EL (cell line): ENCODE measurements at regions not wholly inside any gene's neighbourhood (a gene's known extent, or its start where the extent isn't known, plus 50 kb on each side); places are given as distances from the start of the nearest gene placed in this dataset.
"Not testable (repeated sequence)": the region's sequence is repeated elsewhere in the genome, so short reads cannot be mapped to it uniquely, and the experiment has no call there.

ENCODE experiments used
- DNase-seq: peaks from one replicate; pipeline ENCODE4 v3.0.0-alpha.2; 2016

- not testable (repeated sequence) for DNase-seq
Observed at GRCh38 chr5:118462276-118462675, 526.1 kb downstream of the DTWD2 start.

GRCh38 chr5:118461436-118461835, 526.9 kb downstream of the DTWD2 start:
- DNase-seq: no peak

GRCh38 chr5:118459490-118459889, 528.9 kb downstream of the DTWD2 start:
- DNase-seq: no peak

GRCh38 chr5:118456085-118456484, 532.3 kb downstream of the DTWD2 start:
- DNase-seq: no peak

- no peak for DNase-seq
Observed at GRCh38 chr5:118451697-118452247, 536.6 kb downstream of the DTWD2 start.

GRCh38 chr5:118450554-118451332, 537.6 kb downstream of the DTWD2 start:
- no peak for DNase-seq

- DNase-seq: peak; percentile 12
Observed at GRCh38 chr5:118447350-118447749, 541.0 kb downstream of the DTWD2 start.

GRCh38 chr5:118441956-118442355, 546.4 kb downstream of the DTWD2 start:
- DNase-seq: no peak

GRCh38 chr5:118441034-118441433, 547.3 kb downstream of the DTWD2 start:
- DNase-seq: no peak

- DNase-seq: no peak
Observed at GRCh38 chr5:118440496-118440895, 547.9 kb downstream of the DTWD2 start.

- peak; percentile 13 for DNase-seq
Observed at GRCh38 chr5:118439831-118440230, 548.5 kb downstream of the DTWD2 start.

GRCh38 chr5:118435131-118435530, 553.2 kb downstream of the DTWD2 start:
- peak; percentile 9 for DNase-seq

GRCh38 chr5:118434522-118434921, 553.8 kb downstream of the DTWD2 start:
- no peak for DNase-seq

- DNase-seq: no peak
Observed at GRCh38 chr5:118430076-118430475, 558.3 kb downstream of the DTWD2 start.

GRCh38 chr5:118407958-118408357, 580.4 kb downstream of the DTWD2 start:
- no peak for DNase-seq

- peak; percentile 3 for DNase-seq
Observed at GRCh38 chr5:118405650-118406061, 582.7 kb downstream of the DTWD2 start.

GRCh38 chr5:118397236-118397635, 591.1 kb downstream of the DTWD2 start:
- no peak for DNase-seq

- no peak for DNase-seq
Observed at GRCh38 chr5:118392491-118392890, 595.9 kb downstream of the DTWD2 start.

GRCh38 chr5:118382931-118383330, 605.4 kb downstream of the DTWD2 start:
- DNase-seq: not testable (repeated sequence)

- DNase-seq: no peak
Observed at GRCh38 chr5:118379470-118379869, 608.9 kb downstream of the DTWD2 start.

- DNase-seq: no peak
Observed at GRCh38 chr5:118378959-118379358, 609.4 kb downstream of the DTWD2 start.

GRCh38 chr5:118377420-118377819, 610.9 kb downstream of the DTWD2 start:
- DNase-seq: no peak

- DNase-seq: no peak
Observed at GRCh38 chr5:118371973-118372831, 616.1 kb downstream of the DTWD2 start.

- no peak for DNase-seq
Observed at GRCh38 chr5:118366429-118366828, 621.9 kb downstream of the DTWD2 start.
